ENCODE measurements at regions not wholly inside any gene's neighbourhood (a gene's known extent, or its start where the extent isn't known, plus 50 kb on each side); places are given as distances from the start of the nearest gene placed in this dataset.

DNA sequence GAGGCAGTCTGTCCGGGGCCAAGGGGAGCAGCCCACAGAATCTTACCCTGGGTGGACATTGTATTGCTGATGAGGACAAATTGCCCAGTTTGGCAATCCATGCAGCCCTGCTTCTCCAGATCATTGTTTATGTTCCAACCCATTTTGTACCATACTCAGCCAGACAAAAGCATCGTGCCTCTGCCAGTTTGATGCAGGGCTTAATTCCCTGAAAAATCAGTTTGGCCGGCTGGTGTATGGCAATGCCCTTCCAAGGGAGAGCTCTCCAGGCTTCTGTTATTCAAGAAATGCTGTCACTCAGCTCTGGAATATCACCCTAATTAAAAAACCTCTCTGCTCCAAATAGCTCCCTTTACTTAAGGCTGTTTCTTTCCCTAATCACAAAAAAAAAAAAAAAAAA, 697.7 kb downstream of the TBC1D22A start:
- TF ChIP-seq CTCF (IDR thresholded peaks at IDR 0.05), result no peak
- ATAC-seq (ENCODE audit: low FRiP score), result no peak
- DNase-seq (ENCODE audit: low spot score), result no peak

DNA sequence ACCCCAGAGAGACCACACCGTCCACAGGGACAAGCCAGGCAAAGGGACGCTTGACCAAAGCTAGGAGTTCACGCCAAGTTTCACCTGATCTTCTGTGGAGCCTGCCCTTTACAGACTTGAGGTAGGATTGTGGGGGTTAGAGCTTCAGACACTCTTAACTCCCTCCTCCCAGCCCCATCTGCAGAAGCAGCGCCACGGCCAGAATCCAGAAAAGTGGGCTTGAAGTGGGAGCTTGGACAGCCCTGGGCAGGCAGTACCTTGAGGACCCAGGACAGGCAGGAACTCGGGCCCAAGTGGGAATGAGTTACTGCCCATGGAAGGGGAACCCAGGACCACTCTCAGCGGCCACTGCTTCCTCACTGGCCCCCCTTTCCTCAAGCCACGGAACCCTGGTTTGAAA, 695.9 kb downstream of the TBC1D22A start:
- DNase-seq (ENCODE audit: low spot score) (no peak), ATAC-seq (ENCODE audit: low FRiP score) (no peak)
- TF ChIP-seq CTCF (IDR thresholded peaks at IDR 0.05), result no peak

- no peak for TF ChIP-seq CTCF (IDR thresholded peaks at IDR 0.05)
- ATAC-seq (ENCODE audit: low FRiP score) (no peak), DNase-seq (ENCODE audit: low spot score) (no peak)
These were observed 695.3 kb downstream of the TBC1D22A start for GRCh38 chr22:47457509-47458300.

GRCh38 chr22:47457021-47457420, 694.6 kb downstream of the TBC1D22A start:
- ATAC-seq (ENCODE audit: low FRiP score), result no peak
- no peak for DNase-seq (ENCODE audit: low spot score)
- no peak for TF ChIP-seq CTCF (IDR thresholded peaks at IDR 0.05)

- DNase-seq (ENCODE audit: low spot score), result no peak
- ATAC-seq (ENCODE audit: low FRiP score), result no peak
- no peak for TF ChIP-seq CTCF (IDR thresholded peaks at IDR 0.05)
These were observed 693.6 kb downstream of the TBC1D22A start for GRCh38 chr22:47456031-47456430.

- no peak for TF ChIP-seq CTCF (IDR thresholded peaks at IDR 0.05)
These were observed 690.6 kb downstream of the TBC1D22A start for GRCh38 chr22:47453049-47453448.

GRCh38 chr22:47452184-47452583, 689.7 kb downstream of the TBC1D22A start:
- no peak for ATAC-seq (ENCODE audit: low FRiP score)
- no peak for DNase-seq (ENCODE audit: low spot score)
- TF ChIP-seq CTCF (IDR thresholded peaks at IDR 0.05), result no peak

More at GRCh38 chr22:47453049-47453448, 690.6 kb downstream of the TBC1D22A start:
- DNase-seq (ENCODE audit: low spot score) (no peak), ATAC-seq (ENCODE audit: low FRiP score) (no peak)

Measured in omental fat pad (tissue), 3 donors.